22Rv1 (cell line): ENCODE measurements at regions not wholly inside any gene's neighbourhood (a gene's known extent, or its start where the extent isn't known, plus 50 kb on each side); places are given as distances from the start of the nearest gene placed in this dataset.

Experiments
- H3K27ac ChIP-seq: fragments of 450-650 bp; 2 replicates; pipeline ENCODE4 v1.5.1; 2017
- ZFX ChIP-seq: fragments of 450-650 bp; IDR thresholded peaks from 2 replicates; pipeline ENCODE4 v1.6.1; 2017; ENCODE audit warnings: antibody characterized with exemption, borderline replicate concordance
- TF ChIP-seq, protein P1 (sequence below): fragments of 450-650 bp; IDR thresholded peaks from 2 replicates; pipeline ENCODE4 v1.5.1; 2017; ENCODE audit warnings: mild to moderate bottlenecking

DNA sequence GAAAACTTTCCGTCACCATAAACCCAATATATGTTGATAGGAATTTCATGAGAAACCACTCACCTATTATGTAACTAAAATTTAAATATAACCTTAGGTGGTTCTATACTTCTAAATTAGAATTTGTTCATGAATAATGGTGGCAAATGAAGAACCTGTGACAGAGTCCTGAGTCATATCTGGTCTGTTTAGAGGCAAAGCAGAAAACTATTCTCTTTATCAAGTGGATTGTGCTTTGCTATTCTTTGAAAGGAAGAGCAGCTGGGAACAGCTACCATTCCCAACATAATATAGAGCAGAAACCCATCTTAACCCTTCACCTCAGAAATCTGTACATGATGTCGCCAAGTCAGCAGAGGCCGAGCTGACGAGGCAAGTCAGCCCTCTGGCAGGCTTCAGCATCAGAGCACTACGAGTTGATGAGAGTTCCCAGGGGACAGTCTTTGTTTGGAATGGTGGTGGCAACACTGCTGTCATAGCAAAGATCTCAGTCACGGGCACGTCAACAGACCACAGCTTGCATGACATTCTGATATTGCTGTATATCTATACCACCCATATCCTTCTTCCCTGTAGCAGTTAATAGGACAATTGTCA, 631.9 kb upstream of the CA10 start:
- TF ChIP-seq, protein P1, sequence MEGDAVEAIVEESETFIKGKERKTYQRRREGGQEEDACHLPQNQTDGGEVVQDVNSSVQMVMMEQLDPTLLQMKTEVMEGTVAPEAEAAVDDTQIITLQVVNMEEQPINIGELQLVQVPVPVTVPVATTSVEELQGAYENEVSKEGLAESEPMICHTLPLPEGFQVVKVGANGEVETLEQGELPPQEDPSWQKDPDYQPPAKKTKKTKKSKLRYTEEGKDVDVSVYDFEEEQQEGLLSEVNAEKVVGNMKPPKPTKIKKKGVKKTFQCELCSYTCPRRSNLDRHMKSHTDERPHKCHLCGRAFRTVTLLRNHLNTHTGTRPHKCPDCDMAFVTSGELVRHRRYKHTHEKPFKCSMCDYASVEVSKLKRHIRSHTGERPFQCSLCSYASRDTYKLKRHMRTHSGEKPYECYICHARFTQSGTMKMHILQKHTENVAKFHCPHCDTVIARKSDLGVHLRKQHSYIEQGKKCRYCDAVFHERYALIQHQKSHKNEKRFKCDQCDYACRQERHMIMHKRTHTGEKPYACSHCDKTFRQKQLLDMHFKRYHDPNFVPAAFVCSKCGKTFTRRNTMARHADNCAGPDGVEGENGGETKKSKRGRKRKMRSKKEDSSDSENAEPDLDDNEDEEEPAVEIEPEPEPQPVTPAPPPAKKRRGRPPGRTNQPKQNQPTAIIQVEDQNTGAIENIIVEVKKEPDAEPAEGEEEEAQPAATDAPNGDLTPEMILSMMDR = no peak
- TF ChIP-seq ZFX = no peak
- H3K27ac ChIP-seq = no peak overlapping the region

- TF ChIP-seq, protein P1 = no peak
- no peak for TF ChIP-seq ZFX
- H3K27ac ChIP-seq = no peak overlapping the region
Observed at GRCh38 chr17:52789829-52790228, 631.3 kb upstream of the CA10 start.

DNA sequence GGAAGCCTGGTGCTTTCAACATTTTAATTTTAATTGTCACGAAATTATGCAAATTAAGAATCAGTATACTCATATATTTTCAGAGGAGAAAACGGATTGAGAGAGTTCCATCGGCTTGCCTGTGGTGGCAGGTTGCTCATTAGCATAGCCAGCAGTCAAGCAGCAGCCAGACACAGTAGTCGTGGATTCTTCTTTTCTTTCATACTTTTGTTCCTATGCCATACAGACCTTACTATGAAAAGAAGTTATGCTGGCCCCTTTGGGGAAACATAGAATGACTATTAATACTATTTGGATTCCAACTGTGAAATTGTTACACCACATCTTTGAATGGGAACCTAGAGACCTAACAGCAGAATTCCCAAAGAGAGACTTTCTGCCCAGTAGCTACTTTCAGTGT, 617.7 kb upstream of the CA10 start:
- TF ChIP-seq, protein P1 = no peak
- no peak for TF ChIP-seq ZFX
- no peak overlapping the region for H3K27ac ChIP-seq

DNA sequence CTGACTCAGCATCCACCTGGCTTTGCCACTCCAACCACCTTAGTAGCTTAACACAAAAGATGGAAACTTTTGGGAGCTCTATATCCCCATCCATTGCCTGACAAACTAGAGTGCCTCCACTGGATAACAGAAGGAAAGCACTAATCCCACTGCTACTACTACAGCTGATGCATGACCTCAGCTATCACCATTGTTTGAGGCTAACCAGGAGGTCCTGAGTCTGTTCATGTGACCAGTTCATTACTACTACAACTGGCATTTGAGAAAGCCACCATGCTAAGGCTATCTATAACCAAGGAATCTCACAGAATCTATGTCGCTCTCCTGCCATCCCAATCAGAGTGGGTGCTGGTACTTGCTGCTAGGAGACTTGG, 604.3 kb upstream of the CA10 start:
- H3K27ac ChIP-seq = no peak overlapping the region
- TF ChIP-seq ZFX = no peak
- TF ChIP-seq, protein P1 = no peak

GRCh38 chr17:52762147-52762793, 603.8 kb upstream of the CA10 start:
- no peak for TF ChIP-seq ZFX
- TF ChIP-seq, protein P1 = no peak

GRCh38 chr17:52759864-52760263, 601.4 kb upstream of the CA10 start:
- TF ChIP-seq, protein P1 = no peak
- TF ChIP-seq ZFX = no peak
- no peak overlapping the region for H3K27ac ChIP-seq

More at GRCh38 chr17:52762147-52762793, 603.8 kb upstream of the CA10 start:
- H3K27ac ChIP-seq = no peak overlapping the region

DNA sequence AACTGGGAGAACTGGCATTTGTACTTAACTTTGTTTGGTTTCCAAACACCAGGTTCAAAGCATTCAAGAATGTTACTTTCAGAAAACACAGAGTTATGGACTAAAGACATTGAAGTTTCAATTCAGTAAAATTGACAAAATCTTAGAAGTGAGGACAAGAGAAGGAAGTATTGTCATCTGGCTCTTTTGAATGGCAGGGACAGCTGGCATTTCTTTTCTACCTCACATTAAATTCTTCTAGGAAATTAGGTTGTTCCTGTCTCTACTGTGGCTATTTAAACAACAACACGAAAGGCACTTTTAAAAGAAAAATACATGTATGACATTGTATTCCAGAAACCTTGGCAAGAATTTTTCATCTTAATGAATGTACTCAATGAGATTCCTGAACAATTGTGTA, 600.0 kb upstream of the CA10 start:
- TF ChIP-seq ZFX = no peak
- TF ChIP-seq, protein P1 = no peak
- no peak overlapping the region for H3K27ac ChIP-seq
